ENCODE measurements at regions not wholly inside any gene's neighbourhood (a gene's known extent, or its start where the extent isn't known, plus 50 kb on each side); places are given as distances from the start of the nearest gene placed in this dataset.

DNA sequence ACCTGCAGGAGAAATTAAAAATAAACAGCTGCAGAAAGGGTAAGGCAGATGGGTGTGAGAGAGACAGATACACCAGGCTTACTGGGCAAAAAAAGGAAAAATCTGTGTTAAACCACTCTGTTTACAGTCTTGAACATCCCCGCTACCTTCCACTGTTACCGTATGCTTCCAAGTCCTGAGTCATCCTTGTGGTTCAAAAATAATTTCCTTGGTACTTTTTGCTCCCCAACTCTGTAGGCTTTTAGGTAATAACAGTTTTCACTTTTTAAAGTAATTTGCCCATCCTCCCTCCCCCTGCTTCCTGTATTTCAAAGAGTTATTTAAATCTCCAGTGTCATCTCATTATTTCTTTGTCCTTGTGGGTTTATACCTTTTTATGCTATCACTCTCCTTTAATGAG lies 210.1 kb upstream of the FAT4 start:
- Histone ChIP-seq H3K36me3 (ENCODE audit: control insufficient read depth, insufficient read depth, low read length) (no peaks in the 10 kb centered on the region), H3K27me3 (ENCODE audit: control insufficient read depth, insufficient read depth, low read length) (no peaks in the 10 kb centered on the region), H3K4me3 (ENCODE audit: low read depth, low read length) (no peak overlapping the region)
- no peak for DNase-seq (ENCODE audit: low read depth)
- TF ChIP-seq, protein P1, sequence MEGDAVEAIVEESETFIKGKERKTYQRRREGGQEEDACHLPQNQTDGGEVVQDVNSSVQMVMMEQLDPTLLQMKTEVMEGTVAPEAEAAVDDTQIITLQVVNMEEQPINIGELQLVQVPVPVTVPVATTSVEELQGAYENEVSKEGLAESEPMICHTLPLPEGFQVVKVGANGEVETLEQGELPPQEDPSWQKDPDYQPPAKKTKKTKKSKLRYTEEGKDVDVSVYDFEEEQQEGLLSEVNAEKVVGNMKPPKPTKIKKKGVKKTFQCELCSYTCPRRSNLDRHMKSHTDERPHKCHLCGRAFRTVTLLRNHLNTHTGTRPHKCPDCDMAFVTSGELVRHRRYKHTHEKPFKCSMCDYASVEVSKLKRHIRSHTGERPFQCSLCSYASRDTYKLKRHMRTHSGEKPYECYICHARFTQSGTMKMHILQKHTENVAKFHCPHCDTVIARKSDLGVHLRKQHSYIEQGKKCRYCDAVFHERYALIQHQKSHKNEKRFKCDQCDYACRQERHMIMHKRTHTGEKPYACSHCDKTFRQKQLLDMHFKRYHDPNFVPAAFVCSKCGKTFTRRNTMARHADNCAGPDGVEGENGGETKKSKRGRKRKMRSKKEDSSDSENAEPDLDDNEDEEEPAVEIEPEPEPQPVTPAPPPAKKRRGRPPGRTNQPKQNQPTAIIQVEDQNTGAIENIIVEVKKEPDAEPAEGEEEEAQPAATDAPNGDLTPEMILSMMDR (IDR thresholded peaks at IDR 0.05; ENCODE audit: insufficient read depth, low read length, poor library complexity, severe bottlenecking) = no peak

DNA sequence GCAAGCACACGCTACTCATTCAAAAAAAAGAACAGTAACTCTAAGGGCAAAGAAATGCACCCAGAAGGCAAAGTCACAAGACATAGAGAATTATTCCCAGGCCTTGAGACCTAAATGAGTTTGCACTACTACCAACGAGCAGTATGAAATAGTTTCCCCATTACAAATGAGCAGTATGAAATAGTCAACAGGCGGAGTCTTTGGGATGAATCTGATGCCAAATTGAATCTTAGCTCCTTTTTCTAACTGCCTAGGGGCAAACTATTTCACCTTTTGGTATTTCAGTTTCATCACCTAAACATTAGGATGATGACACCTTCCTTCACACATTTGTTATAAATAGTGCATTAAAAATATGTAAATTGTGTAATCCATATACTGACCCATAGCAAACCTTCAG lies 213.0 kb upstream of the FAT4 start:
- H3K4me3 ChIP-seq (ENCODE audit: low read depth, low read length) = no peak overlapping the region
- TF ChIP-seq, protein P1 (IDR thresholded peaks at IDR 0.05; ENCODE audit: insufficient read depth, low read length, poor library complexity, severe bottlenecking) = no peak
- H3K36me3 ChIP-seq (ENCODE audit: control insufficient read depth, insufficient read depth, low read length) = no peaks in the 10 kb centered on the region
- H3K27me3 ChIP-seq (ENCODE audit: control insufficient read depth, insufficient read depth, low read length) = no peaks in the 10 kb centered on the region
- no peak for DNase-seq (ENCODE audit: low read depth)

DNA sequence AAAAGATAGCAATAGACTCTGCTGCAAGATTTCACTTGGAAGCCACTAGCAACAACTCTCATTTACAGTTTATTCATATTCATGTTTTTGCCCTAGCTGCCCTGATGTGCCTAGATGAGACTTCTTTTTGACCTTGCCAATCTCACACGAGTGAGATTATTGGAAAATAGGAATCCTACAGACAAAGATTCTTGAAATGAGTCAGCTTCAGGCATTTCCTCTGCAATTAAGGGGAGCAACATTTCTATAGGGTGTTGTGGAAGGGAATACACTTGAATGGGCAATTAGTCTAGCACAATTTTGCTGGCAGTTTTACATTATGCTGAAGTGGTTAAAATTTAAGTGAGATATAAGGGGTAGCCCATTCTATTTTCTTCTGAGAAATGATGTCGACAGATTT lies 217.0 kb upstream of the FAT4 start:
- H3K4me3 ChIP-seq (ENCODE audit: low read depth, low read length) = no peak overlapping the region
- no peaks in the 10 kb centered on the region for H3K36me3 ChIP-seq (ENCODE audit: control insufficient read depth, insufficient read depth, low read length)
- H3K27me3 ChIP-seq (ENCODE audit: control insufficient read depth, insufficient read depth, low read length) = no peaks in the 10 kb centered on the region
- DNase-seq (ENCODE audit: low read depth) = no peak
- TF ChIP-seq, protein P1 (IDR thresholded peaks at IDR 0.05; ENCODE audit: insufficient read depth, low read length, poor library complexity, severe bottlenecking) = no peak

DNA sequence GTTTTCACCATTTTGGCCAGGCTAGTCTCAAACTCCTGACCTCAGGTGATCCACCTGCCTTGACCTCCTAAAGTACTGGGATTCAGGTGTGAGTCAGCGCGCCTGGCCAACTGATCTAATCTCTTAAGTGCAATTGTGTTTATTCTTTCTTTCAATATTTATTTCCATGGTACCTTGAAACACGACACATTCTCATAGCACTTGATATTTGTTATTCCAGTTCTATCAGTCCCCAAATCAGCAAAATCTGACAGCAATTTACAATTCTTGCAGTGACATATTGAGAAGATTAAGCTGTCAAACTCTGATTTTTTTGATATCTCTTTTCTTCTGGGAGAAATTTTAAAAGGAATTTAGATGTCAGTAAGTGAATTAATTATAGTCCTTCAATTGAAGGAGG lies 218.1 kb upstream of the FAT4 start:
- TF ChIP-seq, protein P1 (IDR thresholded peaks at IDR 0.05; ENCODE audit: insufficient read depth, low read length, poor library complexity, severe bottlenecking) = no peak
- Histone ChIP-seq H3K36me3 (ENCODE audit: control insufficient read depth, insufficient read depth, low read length) (no peaks in the 10 kb centered on the region), H3K4me3 (ENCODE audit: low read depth, low read length) (no peak overlapping the region), H3K27me3 (ENCODE audit: control insufficient read depth, insufficient read depth, low read length) (no peaks in the 10 kb centered on the region)
- DNase-seq (ENCODE audit: low read depth) = no peak

DNA sequence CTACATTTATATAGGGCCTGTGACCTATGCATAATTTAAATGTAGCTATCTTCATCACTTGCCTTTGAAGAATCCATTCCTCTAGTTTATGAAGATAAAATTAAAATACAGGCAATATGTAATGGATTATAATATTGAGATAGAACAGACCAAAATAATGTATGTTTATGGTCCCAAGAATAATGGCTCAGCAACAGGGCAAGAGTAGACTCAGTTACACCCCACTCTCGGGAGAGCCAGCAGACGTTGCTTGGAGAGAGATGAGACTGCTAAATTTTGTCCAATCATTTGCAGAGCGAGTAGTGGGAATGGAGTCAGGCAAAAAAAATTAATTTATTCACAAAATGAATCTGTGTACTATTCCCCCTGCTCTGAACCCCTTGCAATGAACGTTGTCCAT lies 223.2 kb upstream of the FAT4 start:
- Histone ChIP-seq H3K27me3 (ENCODE audit: control insufficient read depth, insufficient read depth, low read length) (no peaks in the 10 kb centered on the region), H3K36me3 (ENCODE audit: control insufficient read depth, insufficient read depth, low read length) (no peaks in the 10 kb centered on the region), H3K4me3 (ENCODE audit: low read depth, low read length) (no peak overlapping the region)
- TF ChIP-seq, protein P1 (IDR thresholded peaks at IDR 0.05; ENCODE audit: insufficient read depth, low read length, poor library complexity, severe bottlenecking) = no peak
- no peak for DNase-seq (ENCODE audit: low read depth)

DNA sequence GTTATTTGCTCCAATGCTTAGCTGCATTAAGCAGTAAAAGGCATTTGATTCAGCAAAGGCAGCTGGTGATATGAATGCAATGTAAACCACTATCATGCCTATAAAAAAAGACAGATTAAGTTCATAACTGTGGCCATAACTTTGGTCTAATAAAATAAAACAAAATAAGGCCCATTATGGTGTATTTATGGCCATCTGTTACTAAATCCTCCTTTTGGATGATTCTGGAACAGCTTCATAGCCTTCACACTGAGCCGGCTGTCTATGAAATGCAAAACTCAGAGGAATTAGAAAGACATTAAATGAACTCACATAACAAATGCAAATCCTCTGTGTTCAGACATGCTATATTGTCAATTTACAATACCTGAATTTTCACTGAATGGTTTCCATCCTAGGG lies 223.7 kb upstream of the FAT4 start:
- H3K36me3 ChIP-seq (ENCODE audit: control insufficient read depth, insufficient read depth, low read length) = no peaks in the 10 kb centered on the region
- TF ChIP-seq, protein P1 (IDR thresholded peaks at IDR 0.05; ENCODE audit: insufficient read depth, low read length, poor library complexity, severe bottlenecking) = no peak
- H3K4me3 ChIP-seq (ENCODE audit: low read depth, low read length) = no peak overlapping the region
- no peak for DNase-seq (ENCODE audit: low read depth)
- no peaks in the 10 kb centered on the region for H3K27me3 ChIP-seq (ENCODE audit: control insufficient read depth, insufficient read depth, low read length)

Measured in kidney epithelial cell (primary cell).